ENCODE measurements at regions not wholly inside any gene's neighbourhood (a gene's known extent, or its start where the extent isn't known, plus 50 kb on each side); places are given as distances from the start of the nearest gene placed in this dataset.

DNA sequence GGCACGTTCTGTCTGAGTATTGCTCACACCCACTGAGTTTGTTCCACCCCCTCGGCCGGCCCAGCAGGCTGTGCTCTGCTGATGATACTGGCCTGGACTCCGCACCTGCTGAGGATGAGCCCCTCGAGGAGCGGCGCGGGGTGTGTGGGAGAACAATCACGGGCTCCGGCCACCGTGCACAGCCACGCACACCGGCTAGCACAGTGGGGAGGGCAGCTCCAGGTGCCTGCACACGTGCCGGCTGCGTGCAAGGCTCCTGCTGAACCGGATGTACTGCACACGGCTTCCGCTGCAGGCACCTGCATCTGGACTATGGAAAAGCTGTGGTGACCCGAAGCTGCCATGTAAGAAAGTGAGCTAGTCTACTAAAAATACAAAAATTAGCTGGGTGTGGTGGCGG, 485.2 kb upstream of the CDH9 start:
- DNase-seq (ENCODE audit: low read depth) = peak; percentile 23

DNA sequence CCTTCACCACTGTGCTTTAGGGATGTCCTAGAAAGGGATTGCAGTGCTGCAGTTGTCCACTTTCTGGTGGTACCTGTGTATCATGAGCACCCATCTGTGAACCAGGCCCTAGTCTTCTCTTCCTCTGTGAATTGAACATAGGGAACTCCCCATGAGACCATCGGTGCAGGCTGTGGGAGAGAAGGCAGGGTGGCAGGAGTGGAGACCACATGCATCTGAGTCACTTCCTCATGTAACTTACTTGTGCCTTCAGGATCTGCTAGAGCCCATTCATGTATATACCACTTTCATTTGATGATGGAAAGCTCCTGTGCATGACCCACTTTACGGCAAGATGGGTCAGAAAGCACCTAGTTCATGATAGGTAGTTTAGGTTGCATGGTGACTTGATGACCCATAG, 478.1 kb upstream of the CDH9 start:
- peak; percentile 35 for DNase-seq (ENCODE audit: low read depth)

DNA sequence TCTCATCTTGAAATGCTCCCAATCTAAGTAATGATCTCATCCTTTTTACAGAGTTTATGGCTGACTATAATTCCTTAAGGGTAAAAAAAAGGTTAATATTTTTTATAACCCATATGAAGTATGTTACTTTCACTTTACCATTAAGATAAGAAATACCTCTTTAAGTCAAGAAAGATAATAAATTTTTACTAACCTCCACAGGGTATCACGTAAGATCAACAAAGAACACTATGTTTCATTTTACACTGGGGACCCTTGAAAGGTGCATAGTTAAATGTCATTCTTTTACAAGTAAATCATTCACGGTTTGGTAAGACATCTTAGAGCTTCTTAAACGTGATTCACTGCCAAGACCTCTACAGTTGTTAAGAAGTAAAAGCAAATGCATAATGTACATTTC, 472.7 kb upstream of the CDH9 start:
- DNase-seq (ENCODE audit: low read depth) = no peak

DNA sequence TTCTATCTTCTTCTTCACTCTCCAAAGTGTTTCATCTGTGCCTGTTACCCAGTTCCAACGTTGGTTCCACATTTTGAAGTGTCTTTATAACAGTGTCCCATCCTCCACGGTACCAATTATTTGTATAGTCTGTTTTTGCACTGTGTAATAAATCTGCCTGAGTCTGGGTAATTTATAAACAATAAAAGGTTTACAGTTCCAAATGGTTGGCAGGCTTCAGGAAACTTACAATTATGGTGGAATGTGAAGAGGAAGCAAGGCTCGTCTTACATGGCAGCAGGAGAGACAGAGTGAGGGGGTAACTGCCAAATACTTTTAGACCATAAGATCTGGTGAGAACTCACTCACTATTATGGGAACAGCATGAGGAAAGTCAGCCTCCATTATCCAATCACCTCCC, 465.4 kb upstream of the CDH9 start:
- no peak for DNase-seq (ENCODE audit: low read depth)

DNA sequence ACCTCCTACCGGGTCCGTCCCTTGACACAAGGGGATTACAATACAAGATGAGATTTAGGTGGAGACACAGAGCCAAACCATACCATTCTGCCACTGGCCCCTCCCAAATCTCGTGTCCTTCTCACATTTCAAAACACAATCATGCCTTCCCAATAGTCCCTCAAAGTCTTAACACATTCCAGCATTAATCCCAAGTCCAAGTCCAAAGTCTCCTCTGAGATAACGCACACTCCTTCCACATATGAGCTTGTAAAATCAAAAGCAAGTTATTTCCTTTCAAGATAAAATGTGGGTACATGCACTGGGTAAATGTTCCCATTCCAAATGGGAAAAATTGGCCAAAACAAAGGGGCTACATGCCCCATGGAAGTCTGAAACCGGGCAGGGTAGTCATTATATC, 463.9 kb upstream of the CDH9 start:
- no peak for DNase-seq (ENCODE audit: low read depth)

DNA sequence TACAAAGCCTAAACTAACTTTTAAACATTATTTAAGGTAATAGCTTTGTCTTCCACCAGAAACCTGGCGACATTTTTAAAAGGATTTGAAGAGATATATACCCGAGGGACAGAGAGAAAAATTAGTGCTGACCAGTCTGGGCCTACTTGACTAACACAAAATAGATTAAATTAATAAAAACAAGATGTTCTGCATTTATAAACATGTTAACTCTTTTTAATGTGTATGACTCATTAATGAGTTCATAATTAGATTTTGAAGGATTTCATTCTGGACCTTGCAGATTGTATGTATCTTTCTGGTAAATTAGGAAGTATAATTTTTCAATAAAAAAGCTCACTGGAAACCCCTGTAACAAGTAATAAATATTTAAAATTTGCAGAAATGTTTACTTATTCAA, 459.1 kb upstream of the CDH9 start:
- DNase-seq (ENCODE audit: low read depth) = no peak

DNA sequence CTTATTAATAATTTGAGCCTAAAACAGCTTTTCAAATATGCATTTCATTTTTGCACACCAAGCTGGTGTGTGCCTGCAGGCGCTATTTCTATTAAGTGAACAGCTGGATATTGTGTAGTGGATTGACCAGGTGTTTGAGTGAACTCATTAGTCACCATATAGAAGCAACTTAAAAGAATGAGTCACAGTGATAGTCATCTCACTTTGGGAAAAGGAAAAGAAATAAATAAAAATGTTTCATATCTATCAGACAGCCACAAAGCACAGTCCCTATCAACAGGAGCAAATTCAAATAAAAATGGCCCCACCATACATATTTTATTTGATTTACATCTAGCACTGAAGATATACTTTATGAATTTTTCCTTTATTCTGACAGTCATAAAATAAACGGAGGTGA, 456.5 kb upstream of the CDH9 start:
- DNase-seq (ENCODE audit: low read depth) = peak; percentile 74

DNA sequence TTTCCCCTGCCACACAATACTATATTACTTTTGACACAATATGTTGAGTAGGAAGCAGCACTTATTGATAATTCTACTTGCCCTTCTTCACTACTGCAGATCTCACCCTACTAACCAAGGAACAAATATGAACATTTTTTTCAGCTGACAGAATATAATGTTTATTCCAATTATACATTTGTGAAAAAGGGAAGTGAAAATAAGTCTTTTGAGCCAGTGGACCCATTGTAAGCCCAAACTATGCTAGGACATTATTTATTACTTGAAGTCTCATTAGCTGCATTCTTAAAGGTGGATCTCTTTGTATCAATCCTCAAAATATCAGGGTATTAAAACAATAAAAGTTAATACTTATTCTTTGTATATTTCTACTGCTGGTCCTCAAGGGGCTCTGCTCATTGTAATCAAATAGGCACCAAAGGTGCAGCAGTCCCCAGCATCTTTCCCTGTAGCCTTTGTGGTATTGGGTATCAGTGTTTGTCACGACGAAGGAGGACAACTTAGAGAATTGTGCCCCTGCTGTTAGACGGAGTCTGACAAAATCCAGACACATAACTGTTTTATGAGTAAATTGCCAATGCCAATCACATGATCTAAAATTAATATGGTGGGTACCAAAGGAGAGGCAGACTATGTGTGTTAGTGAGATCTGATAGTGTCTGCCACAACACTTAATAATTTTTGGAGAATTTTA, 453.5 kb upstream of the CDH9 start:
- no peak for DNase-seq (ENCODE audit: low read depth)

DNA sequence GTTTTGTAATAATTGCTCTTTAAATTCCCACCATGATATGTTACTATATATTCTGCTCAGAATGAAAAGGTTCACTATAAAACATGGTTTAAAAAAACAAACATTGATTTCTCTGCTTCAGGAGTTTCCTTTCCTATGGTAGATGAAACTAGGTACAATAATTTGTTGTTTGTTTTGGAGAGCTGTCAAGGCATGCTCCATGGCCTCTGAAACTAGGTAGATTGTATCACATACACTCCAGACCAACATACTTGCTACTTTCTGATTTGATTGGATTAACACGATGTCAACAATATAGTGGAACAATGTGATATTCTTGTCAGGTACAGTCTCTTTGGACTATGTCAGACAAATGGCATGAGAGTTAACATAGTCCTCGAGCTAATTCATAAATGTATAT, 452.7 kb upstream of the CDH9 start:
- no peak for DNase-seq (ENCODE audit: low read depth)

DNA sequence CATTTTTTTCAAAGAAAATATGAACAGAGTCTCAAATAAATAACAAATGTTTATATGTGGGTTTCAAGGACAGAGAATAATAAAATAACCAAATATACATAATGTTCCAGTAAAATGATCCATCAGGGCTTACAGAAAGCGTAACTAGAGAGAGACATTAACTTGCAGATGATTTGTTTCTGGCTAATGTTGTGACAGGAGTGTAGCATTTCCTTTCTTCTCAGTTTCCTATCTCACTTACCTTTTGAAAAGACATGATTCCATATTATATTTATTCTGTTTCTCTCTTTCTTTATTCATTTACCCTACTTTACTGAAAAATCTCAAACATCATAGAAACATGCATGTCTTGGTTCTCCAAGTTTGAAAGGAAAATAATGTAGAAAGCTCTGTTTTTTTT, 451.3 kb upstream of the CDH9 start:
- no peak for DNase-seq (ENCODE audit: low read depth)

DNA sequence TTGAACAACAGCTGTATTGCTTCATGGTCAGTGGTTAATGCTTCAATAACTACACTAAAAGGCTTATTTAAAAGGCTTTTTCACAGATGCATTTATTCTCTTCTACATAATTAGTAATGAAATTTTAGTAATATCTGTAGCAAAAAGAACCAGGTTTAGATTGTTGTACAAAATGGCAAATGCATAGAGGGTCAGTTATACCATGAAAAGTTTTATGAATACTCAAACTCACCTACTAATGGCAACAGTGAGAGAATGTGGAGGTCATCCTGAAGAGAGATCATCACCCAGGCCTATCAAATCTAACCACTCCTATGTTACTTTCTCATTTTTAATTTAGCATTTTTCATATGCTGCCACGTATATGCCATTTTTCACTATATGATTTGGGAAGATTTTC, 444.3 kb upstream of the CDH9 start:
- DNase-seq (ENCODE audit: low read depth) = no peak

DNA sequence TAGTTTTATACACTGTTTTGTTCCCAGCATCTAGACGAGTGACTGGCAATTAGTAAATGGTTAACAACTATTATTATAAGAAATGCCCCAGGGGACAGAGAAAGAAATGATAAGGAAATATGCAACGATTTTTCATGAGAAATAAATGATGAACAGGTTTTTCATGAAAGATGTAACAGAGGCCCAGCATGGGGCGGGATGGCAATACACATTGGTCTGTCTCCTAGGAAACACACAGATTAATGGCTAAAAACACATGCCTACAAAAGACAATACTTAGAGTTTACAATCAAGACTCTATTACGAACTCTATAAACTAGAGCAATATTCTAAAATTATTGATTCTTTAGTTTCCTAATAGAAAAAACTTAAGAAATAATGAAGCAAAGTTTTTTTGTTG, 441.5 kb upstream of the CDH9 start:
- no peak for DNase-seq (ENCODE audit: low read depth)

DNA sequence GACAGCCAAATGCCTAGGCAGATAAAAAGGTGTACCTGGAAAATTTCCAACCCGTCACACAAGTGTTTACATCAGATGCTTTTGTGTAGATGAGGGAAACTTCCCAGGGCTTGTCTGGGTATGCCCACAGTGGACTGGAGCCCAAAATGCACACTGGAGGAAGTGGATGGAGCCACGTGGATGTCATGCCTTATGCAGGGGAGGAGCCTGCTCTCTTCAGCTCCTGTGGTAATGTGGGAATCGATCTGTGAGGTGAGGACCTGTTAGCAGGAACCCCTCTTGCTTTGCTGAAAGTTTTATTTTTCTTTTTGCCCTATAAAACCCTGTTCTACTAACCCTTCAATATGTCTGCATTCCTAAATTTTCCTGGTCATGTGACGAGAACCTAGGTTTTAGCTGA, 439.2 kb upstream of the CDH9 start:
- DNase-seq (ENCODE audit: low read depth) = no peak

DNA sequence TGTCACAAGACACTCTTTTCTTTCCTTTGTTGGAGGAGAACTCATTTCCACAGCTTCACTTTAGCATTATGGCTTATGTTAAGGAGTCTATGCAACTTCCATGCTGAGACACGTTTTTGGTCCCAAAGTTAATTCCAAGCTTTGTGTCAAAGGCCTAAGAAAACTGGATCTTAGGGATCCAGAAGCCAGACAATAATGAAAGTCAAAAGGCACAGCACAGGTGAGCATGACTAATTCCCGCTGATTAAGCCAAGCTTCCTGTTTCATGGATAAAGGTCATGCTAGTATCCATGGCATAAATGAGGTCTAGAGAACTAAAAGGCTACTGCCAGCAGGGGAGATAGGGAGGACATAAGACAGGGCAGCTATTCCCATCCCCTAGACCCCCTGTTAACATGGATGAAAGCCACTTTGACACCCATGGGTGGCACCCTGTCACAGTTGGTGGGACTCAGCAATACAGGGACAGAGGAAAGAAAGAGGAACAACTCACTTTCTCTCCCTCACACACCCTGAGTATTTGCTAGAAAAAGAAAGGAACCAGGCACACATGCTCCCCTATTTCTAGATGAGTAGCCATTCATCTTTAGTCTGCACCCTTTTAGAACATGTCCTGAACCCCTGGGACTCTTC, 438.1 kb upstream of the CDH9 start:
- no peak for DNase-seq (ENCODE audit: low read depth)

DNA sequence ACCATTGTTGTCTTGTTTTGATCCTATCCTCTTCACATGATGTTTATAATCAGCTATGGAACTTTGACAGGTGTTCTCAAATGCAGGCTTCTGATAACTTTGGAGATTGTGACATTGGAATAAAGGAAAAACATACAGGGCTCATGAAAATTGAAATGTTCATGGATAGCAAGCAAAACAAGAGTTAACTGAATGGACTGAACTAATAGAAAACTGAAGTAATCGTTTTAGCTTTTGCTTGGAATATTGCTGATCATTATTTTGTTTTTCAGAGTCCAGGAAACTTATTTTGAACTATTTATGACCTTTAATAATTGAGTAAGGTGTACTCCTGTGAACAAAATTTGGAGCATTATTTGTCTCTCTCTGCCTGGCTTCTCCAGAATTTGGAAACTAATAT, 436.7 kb upstream of the CDH9 start:
- no peak for DNase-seq (ENCODE audit: low read depth)

DNA sequence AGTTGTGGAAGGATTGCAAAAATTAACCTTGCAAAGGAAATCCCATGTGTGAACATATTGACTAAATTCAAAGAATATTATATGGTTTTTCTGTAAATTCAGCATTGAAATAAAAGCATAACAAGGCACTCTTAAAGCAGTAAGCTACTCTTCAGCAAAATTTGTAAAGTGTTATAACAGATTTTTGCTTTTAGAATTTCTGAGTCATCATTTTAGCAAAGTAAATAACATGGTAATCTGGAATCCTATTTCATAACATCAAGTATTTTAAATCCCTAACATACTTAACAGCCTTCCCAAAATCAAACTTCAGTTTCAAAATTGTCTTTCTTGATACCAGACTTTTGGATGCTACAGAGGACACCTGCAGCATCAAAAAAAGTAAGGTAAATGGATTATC, 436.0 kb upstream of the CDH9 start:
- DNase-seq (ENCODE audit: low read depth) = no peak

DNA sequence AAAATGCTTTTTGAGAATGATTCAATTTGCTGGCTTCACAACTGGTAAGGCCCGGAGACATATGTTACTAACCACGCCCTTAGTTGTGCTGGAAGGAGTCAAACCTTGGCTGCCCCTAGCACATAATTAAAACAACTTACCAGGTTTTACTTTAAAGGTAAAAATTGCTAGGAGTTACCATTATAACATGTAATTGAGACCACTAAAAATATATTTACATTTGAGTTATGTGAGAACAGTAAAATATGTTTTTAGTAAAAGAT, 435.6 kb upstream of the CDH9 start:
- DNase-seq (ENCODE audit: low read depth) = peak; percentile 38

DNA sequence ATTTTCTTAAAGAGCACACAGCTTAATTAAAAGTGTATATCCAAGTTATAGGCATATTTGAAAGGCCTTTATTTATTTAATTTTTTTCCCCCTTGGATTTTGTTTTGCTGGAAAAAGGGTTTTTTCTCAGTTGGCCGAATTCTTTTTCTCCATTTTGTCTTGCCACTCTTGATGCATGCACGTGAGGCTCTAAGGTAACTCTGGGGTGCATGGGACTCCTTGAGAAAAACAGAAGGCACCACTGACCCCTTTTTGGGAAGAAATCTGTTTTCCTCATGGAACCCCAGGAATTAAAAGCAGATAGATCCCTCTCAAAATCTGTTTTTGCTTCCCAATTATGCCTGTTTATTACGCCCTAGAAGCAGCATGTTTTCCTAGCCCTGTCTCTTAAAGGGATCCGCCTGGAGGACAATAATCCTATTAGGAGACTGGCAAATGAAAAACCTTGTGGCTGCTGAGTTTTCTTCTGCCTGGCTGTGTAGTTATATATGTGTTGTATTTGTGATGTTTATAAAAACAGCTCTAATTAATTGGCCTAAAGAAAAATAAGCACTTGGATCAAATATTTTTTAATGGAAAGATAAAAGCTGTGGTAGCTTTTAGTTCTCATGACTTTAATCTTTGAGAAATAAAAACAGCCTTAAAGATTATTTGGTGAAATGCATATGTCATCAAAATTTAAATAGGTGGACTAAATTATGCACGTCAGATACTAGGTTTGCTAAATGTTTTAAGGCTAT, 435.1 kb upstream of the CDH9 start:
- DNase-seq (ENCODE audit: low read depth) = peak; percentile 41

DNA sequence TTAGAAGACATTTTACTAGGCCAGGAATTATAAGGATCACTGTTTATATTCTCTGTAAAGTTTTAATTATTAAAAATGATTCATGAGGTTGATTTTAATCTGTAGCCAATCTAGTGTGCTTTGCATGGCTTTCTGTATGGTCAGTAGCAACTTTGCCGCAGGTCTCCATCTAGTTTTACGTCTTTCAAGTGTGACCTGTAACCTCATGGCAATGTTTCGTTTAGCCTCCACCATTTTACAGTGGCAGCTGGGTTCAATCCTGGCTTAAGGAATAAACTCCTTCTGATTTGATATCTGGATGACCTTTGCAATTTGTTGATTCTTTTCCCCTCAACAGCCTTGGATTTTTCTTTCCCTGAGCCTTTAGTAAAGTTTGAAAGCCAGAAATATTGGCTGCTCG, 434.5 kb upstream of the CDH9 start:
- peak; percentile 56 for DNase-seq (ENCODE audit: low read depth)

DNA sequence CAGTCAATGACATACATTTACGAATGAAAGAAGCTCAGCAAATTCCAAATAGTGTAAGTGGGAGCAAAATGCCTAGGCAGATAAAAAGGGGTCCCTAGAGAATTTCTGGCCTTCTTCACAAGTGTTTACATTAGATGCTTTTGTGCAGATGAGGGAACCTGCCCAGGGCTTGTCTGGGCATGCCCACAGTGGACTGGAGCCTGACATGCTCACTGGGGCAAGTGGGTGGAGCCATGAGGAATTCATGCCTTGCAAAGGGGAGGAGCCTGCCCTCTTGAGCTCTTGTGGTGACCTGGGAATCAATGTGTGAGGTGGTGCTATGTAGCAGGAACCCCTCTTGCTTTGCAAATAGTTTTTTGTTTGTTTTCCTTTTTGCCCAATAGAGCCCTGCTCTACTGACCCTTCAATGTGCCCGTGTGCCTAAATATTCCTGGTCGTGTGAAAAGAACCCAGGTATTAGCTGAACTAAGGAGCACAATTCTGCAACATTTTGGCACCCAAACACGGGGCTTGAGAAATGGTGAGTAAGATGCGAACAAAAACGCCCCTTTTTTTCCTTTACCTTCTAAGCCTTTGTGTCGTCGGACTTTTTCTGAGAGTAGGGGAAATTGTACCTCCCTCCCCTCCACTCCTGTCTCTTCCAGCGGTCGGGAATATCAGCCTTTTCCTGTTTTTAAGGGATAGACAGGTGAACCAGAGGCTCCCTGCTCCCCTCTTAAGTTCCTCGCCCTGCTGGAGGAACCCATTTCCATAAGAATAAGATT, 433.8 kb upstream of the CDH9 start:
- DNase-seq (ENCODE audit: low read depth) = peak; percentile 69

DNA sequence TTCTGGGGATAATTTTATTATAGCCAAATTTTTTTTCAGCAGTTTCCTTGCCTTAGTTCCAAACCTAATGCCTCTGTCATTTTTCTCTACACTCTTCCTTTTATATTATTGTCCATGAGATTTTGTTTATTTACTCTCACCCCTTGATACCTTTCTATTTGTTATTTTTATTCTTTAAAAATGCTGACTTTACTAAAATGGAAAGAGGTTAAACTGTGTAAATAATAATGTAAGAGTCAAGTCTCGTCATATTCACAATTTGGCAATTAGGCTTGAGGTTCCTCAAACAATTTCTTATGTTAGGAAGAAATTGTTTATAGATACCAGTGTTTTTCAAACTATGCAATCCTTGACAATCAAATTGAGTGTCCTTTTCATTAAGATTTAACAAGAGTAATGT, 428.6 kb upstream of the CDH9 start:
- no peak for DNase-seq (ENCODE audit: low read depth)

DNA sequence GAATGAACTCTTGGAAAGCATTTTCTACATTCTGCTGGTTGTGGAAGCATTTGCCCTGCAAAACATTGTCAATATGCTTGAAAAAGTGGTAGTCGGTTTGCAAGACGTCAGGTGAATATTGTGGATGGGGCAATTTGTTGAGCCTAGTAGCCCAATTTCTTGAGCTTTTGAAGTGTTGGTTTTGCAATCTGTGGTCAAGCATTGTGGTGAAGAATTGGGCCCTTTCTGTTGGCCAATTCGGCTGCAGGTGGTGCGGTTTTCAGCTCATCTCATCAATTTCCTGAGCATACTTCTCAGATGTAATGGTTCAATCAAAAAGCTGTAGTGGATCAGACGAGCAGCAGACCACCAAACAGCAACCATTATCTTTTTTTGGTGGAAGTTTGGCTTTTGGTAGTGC, 426.8 kb upstream of the CDH9 start:
- peak; percentile 47 for DNase-seq (ENCODE audit: low read depth)
